ENCODE measurements at regions not wholly inside any gene's neighbourhood (a gene's known extent, or its start where the extent isn't known, plus 50 kb on each side); places are given as distances from the start of the nearest gene placed in this dataset.
"Not testable (repeated sequence)": the region's sequence is repeated elsewhere in the genome, so short reads cannot be mapped to it uniquely, and the experiment has no call there.

- DNase-seq, result no peak
Observed at GRCh38 chr9:82052081-82052480, 63.5 kb downstream of the SPATA31D1 start.

DNA sequence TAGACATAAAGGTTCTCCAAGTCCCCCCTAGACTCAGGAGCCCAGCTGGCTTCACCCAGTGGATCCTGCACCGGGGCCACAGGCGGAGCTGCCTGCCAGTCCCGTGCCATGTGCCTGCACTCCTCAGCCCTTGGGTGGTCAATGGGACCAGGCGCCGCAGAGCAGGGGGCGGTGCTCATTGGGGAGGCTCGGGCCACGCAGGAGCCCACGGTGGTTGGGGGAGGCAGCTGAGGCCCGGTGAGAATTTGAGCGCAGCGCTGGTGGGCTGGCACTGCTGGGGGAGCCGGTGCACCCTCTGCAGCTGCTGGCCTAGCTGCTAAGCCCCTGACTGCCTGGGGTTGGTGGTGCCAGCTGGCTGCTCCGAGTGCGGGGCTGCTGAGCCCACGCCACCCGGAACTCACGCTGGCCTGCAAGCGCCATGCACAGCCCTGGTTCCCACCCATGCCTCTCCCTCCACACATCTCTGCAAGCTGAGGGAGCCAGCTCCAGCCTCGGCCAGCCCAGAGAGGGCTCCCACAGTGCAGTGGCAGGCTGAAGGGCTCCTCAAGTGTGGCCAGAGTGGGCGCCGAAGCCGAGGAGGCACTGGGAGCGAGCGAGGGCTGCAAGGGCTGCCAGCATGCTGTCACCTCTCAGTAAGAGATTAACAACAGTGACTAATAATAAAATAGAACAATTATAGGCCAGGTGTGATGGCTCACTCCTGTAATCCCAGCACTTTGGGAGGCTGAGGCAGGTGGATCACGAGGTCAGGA is 65.9 kb downstream of the SPATA31D1 start:
- DNase-seq, result no peak

DNA sequence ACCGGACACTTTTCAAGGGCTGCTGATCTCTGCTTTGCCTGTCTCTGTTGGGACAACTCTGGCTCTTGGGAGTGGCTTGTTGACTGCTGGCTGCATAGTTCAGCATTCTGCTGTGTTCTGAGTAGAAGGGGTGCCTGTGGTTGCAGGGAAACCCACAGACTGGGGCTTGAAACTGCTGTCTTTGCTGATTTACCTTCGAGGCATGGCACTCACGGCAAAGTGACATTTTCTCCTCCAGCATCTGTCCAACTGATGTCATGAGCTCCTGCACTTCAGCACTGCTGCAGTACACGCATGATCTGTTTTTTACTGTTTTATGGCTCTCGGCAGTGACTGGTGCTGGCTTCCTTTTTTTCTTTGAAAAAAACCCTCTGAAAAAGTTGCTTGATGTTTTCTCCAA is 69.2 kb downstream of the SPATA31D1 start:
- DNase-seq, result no peak

GRCh38 chr9:82061801-82062200 is 73.2 kb downstream of the SPATA31D1 start:
- not testable (repeated sequence) for DNase-seq

DNA sequence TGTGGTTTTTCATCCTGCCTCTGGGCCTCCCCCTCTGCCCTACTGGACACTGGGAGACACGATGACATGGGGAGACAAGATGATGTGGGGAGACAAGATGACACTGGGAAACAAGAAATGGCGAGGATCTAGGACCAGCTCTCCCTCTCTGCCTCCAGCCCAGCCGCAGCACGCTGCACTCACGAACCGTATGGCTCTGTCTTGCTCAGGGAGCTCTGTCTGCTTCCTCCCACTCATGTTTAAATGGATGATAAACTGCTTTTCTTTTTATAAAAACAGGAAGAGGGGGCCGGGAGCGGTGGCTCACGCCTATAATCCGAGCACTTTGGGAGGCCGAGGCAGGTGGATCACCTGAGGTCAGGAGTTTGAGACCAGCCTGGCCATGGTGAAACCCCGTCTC is 73.7 kb downstream of the SPATA31D1 start:
- DNase-seq, result no peak

DNA sequence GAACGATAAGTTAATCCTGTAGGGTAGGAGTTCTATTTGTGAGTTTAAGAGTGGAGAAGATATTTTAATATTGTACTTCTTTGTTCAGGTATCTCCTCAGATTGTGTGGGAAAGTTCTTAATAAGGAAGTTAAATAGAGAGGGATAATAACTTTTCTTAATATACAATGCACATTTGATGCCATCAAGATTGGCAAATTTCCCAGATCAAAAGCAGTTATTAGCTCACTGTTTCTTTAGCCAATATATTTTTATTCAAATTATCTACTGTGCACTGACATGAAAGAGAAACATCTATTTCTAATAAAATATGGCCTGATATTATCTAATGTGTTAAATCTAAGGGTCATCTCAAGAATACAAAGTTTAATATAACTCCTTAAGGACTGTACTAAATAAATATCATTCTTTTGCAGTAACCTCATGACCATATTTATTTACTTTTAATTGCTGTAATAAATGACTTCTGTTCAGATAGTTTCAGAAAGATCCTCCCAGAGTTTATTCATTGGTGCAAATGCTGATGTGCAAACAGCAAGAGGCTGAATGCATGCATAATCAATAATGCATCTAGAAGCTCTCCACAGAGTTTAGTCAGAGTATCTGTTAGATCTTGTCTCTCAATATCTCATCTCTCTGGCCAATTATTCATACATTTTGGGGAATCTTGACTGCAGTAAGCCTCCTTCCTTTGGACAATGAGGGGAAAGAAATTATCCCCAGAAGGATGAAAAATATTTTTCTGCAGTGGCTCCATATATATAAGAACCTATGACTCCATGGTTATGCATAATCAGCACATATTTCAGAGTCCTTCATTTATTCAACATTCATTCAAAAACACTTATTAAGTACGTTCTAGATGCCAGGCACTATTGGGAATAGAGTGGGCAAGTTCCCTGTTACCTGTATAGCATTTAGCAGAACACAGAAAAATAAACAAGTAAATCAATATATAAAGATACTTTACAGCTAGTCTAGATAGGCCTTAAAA is 85.3 kb downstream of the SPATA31D1 start:
- no peak for DNase-seq

DNA sequence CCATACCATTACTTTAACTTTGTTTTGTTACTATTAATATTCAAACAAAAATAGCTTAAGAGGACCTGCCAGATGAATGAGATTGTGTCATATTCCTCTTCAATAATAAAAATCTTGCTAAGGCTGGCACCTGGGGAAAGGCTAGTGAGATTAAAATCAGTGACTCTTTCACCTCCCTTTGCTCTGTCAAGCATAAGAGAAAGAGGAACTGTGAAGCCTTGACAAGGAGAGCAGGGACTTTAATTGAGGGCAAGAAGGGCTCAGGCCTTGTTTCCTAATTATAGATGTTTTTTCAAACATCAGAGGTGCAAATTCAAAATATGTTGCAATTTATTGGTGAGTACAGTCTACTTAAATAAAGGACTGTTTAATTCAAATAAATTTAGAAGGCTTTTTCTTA is 91.7 kb downstream of the SPATA31D1 start:
- DNase-seq, result no peak

GRCh38 chr9:82081496-82081895 is 92.9 kb downstream of the SPATA31D1 start:
- DNase-seq, result no peak

DNA sequence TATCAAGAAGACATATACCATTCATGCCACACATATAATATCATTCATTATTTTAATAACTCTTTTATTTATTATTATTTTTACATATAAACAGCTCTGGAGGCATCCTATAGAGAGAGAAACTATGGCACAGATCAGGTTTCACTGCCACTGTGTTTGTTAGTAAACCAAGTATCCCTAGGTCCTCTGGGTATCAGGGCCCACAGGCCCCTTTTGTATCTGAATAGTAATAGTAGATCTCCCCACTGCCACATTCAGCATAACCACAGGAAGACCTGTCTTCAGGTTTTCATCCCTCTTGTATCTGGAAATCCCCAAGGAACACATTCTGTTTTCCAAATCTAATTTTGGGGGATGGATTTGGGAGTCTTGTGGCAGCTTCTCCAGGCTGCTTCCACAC is 94.0 kb downstream of the SPATA31D1 start:
- no peak for DNase-seq

GRCh38 chr9:82088591-82088990 is 100.0 kb downstream of the SPATA31D1 start:
- no peak for DNase-seq

DNA sequence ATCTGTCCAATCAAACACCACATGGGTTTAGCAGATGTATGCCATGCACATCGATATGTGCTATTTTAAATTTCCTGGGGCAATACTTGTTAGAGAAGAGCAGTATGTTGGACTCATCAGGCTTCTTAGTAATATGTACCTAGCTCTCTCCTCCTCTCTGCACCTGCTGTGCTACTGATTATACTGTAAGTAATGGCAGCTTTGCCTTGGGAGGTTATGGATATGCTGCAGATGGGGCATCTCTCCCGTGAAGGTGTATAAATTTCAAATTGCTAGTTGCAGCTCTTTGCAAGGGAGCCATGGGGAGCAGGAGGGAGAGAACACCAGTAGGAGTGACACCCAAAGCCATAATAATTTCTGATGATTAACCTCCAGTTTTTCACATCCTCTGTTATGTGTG is 101.5 kb downstream of the SPATA31D1 start:
- DNase-seq, result no peak

- no peak for DNase-seq
Observed at GRCh38 chr9:82091100-82091499, 102.5 kb downstream of the SPATA31D1 start.

- no peak for DNase-seq
Observed at GRCh38 chr9:82091610-82092009, 103.0 kb downstream of the SPATA31D1 start.

DNA sequence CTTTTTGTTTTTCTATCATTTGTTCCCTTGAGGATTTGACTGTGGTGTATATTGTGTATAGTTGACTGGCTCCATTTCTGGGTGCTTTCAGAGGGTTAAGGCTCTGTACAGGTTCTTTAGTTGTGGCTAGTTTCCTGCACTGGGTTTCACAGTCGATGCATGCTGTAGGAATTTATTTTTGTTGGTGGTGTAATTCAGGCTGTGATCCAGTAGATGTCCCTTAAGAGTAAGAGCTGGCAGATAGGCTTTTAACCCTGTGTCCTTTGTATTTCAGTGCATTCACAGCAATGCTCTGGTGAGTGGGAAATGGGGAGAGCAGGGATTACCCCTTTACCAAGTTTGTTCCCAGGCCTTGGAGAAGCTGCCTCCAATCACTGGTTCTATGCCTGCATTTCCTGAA is 112.9 kb downstream of the SPATA31D1 start:
- DNase-seq, result peak in 1 of 4 experiments; percentile 4

DNA sequence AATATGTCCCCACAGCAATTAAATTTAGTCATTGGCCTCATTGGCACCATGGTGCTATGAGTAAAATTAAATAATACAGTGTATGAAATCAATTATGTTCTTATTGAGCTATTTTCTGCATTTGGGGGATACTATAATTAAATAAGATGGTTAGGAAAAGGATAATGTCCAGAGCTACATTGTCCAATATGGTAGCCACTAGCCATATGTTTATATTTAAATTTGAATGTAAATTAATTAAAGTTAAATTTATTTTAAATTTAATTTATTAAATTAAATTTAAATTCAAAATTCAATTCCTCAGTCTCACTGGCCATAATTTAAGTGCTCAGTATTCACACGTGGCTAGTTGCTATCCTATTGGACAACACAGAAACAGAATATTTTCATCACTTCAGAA is 115.7 kb downstream of the SPATA31D1 start:
- DNase-seq, result no peak

GRCh38 chr9:82105729-82106128 is 117.2 kb downstream of the SPATA31D1 start:
- DNase-seq, result no peak

DNA sequence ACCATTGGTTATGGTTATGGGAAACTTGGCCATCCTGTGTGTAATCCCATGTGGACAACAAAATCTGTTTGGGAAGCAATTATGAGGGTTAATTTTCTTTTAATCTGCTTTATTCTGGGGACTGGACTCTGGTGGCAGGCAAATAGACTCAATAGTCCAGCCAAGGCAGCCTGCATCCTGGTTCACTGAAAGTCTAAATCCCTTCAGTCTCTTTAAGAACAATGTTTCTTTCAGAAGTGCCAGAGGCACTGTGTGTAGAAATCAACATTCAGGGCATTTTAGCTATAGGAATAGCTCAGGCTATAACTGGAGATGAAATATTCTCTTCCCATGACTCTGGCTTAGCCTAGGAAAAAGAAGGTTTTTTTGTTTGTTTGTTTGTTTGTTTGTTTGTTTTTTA is 118.0 kb downstream of the SPATA31D1 start:
- DNase-seq, result no peak

DNA sequence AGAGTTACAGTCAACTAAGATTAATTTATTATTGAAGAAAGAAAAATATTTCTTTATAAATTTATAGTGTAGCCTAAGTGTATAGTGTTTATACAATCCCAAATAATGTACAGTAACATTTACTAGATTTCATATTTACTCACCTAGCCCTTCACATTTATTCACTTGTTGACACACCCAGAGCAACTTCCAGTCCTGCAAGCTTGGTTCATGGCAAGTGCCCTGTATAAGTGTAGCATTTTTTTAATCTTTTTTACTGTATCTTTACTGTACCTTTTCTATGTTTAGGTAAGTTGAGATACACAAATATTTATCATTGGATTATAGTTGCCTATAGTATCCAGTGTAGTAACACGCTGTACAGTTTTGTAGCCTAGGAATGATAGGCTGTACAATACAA is 119.9 kb downstream of the SPATA31D1 start:
- no peak for DNase-seq

- no peak for DNase-seq
Observed at GRCh38 chr9:82108941-82109340, 120.4 kb downstream of the SPATA31D1 start.

GRCh38 chr9:82109626-82110025 is 121.1 kb downstream of the SPATA31D1 start:
- DNase-seq, result no peak

DNA sequence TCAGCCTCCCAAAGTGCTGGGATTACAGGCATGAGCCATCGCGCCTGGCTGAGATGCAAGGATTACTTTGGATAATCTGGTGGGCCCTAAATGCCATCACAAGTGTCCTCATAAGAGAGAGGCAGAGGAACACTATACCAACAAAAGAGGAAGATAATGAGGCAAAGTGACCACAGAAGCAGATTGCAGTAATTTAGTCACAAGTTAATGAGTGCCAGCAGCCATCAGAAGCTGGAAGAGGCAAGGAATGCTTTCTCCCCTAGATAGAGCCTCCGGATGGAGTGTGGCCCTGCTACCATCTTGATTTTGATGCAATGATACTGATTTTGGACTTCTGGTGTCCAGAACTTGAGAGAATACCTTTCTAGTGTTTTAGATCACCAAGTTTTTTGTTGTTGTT is 122.3 kb downstream of the SPATA31D1 start:
- peak; percentile 12 to 58 (median 42) for DNase-seq

- DNase-seq, result no peak
Observed at GRCh38 chr9:82115331-82115730, 126.8 kb downstream of the SPATA31D1 start.

GRCh38 chr9:82115900-82116299 is 127.3 kb downstream of the SPATA31D1 start:
- peak in 2 of 4 experiments; percentile 6 to 14 for DNase-seq

DNA sequence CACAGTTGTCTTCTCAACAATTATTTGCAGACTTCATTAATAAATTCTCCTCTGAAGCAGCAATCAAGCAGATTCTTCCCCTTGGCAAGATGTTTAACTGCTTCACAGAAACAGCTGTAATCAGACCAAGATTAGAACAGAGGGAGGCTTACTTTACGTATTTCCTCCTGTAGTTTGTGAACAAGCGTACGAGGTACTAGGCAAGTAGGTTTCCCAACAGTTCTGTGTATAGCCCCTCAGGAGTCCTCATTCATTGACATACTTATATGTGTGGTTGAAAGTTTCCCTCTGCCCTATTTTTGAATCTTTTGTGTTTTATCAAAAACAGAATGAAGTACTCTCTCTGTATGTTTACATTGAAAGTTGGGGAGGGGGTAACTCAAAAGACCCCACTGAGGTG is 128.0 kb downstream of the SPATA31D1 start:
- no peak for DNase-seq
